AG04450 (cell line): ENCODE measurements at regions not wholly inside any gene's neighbourhood (a gene's known extent, or its start where the extent isn't known, plus 50 kb on each side); places are given as distances from the start of the nearest gene placed in this dataset.
"Not testable (repeated sequence)": the region's sequence is repeated elsewhere in the genome, so short reads cannot be mapped to it uniquely, and the experiment has no call there.

ENCODE experiments used
- CTCF ChIA-PET: fragments of 300-600, 350-600 bp; formaldehyde crosslinking; extraction: SDS; loops from one replicate; lab custom pipeline; 2022; ENCODE audit warnings: antibody characterized with exemption, inconsistent platforms; lab: Charles Lee
- POLR2A ChIA-PET: fragments of 350-600 bp; formaldehyde crosslinking; extraction: SDS; loops from one replicate; lab custom pipeline; 2021; ENCODE audit warnings: antibody characterized with exemption, inconsistent platforms; lab: Yijun Ruan, JAX
- DNase-seq: peaks from one replicate; pipeline ENCODE4 v3.0.0-alpha.2; 2011; ENCODE audit warnings: low read depth, low spot score
- H3K27ac ChIP-seq: one replicate; pipeline ENCODE4 v1.5.1; 2012; ENCODE audit warnings: low read depth, low read length, control low read depth
- H3K27me3 ChIP-seq: one replicate; pipeline ENCODE4 v1.6.0; 2012; ENCODE audit warnings: low read length; ENCODE audit not compliant: control insufficient read depth, insufficient read depth
- H3K4me3 ChIP-seq: 2 replicates; pipeline ENCODE4 v1.5.1; 2011; ENCODE audit warnings: mild to moderate bottlenecking, low read depth, low read length, control low read depth
- H3K9me3 ChIP-seq: 2 replicates; pipeline ENCODE4 v1.5.1; 2012; ENCODE audit warnings: low read length; ENCODE audit not compliant: control insufficient read depth, insufficient read depth
- TF ChIP-seq, protein P1 (sequence below): IDR thresholded peaks from 2 replicates; pipeline ENCODE4 v1.5.1; 2011; ENCODE audit warnings: low read depth, low read length, control low read depth, inconsistent platforms

- TF ChIP-seq, protein P1, sequence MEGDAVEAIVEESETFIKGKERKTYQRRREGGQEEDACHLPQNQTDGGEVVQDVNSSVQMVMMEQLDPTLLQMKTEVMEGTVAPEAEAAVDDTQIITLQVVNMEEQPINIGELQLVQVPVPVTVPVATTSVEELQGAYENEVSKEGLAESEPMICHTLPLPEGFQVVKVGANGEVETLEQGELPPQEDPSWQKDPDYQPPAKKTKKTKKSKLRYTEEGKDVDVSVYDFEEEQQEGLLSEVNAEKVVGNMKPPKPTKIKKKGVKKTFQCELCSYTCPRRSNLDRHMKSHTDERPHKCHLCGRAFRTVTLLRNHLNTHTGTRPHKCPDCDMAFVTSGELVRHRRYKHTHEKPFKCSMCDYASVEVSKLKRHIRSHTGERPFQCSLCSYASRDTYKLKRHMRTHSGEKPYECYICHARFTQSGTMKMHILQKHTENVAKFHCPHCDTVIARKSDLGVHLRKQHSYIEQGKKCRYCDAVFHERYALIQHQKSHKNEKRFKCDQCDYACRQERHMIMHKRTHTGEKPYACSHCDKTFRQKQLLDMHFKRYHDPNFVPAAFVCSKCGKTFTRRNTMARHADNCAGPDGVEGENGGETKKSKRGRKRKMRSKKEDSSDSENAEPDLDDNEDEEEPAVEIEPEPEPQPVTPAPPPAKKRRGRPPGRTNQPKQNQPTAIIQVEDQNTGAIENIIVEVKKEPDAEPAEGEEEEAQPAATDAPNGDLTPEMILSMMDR: no peak
- POLR2A ChIA-PET: no interaction called here
- H3K27ac ChIP-seq: no peak overlapping the region
- no peak for DNase-seq
- CTCF ChIA-PET: no interaction called here
- H3K27me3 ChIP-seq: no peaks in the 10 kb centered on the region
- no peaks in the 10 kb centered on the region; the same call in 1 of the 2 replicates for H3K9me3 ChIP-seq
- H3K4me3 ChIP-seq: no peak overlapping the region
These were observed 96.6 kb upstream of the NAA20 start for GRCh38 chr20:19920381-19921138.

- H3K27ac ChIP-seq: no peak overlapping the region
- POLR2A ChIA-PET: no interaction called here
These were observed 95.8 kb upstream of the NAA20 start for GRCh38 chr20:19921284-19921793.

GRCh38 chr20:19921829-19922228 is 95.3 kb upstream of the NAA20 start:
- CTCF ChIA-PET, POLR2A ChIA-PET, H3K9me3 ChIP-seq, DNase-seq, H3K27me3 ChIP-seq, H3K4me3 ChIP-seq: not testable (repeated sequence)
- peak overlapping the region; percentile 11 for H3K27ac ChIP-seq

More at GRCh38 chr20:19921284-19921793, 95.8 kb upstream of the NAA20 start:
- no peak for DNase-seq
- TF ChIP-seq, protein P1: no peak
- no peak overlapping the region for H3K4me3 ChIP-seq
- CTCF ChIA-PET: no interaction called here
- H3K9me3 ChIP-seq: no peaks in the 10 kb centered on the region; the same call in 1 of the 2 replicates
- no peaks in the 10 kb centered on the region for H3K27me3 ChIP-seq

GRCh38 chr20:19922716-19923115 is 94.4 kb upstream of the NAA20 start:
- POLR2A ChIA-PET: interaction anchor here (1.1 kb wide), 1 partner anchor 51 kb away, joined by 4 read pairs; no protein-coding TSS in a partner anchor
- no peak overlapping the region for H3K27ac ChIP-seq
- TF ChIP-seq, protein P1: no peak
- DNase-seq: no peak
- CTCF ChIA-PET: no interaction called here
- no peaks in the 10 kb centered on the region for H3K27me3 ChIP-seq
- no peak overlapping the region for H3K4me3 ChIP-seq
- H3K9me3 ChIP-seq: no peaks in the 10 kb centered on the region; the same call in 1 of the 2 replicates

GRCh38 chr20:19923762-19924161 is 93.4 kb upstream of the NAA20 start:
- Histone ChIP-seq H3K4me3 (no peak overlapping the region), H3K9me3 (no peaks in the 10 kb centered on the region; the same call in 1 of the 2 replicates), H3K27ac (no peak overlapping the region), H3K27me3 (no peaks in the 10 kb centered on the region)
- ChIA-PET CTCF (no interaction called here), POLR2A (no interaction called here)
- TF ChIP-seq, protein P1: no peak
- no peak for DNase-seq
